Panc1 (cell line): ENCODE measurements at regions not wholly inside any gene's neighbourhood (a gene's known extent, or its start where the extent isn't known, plus 50 kb on each side); places are given as distances from the start of the nearest gene placed in this dataset.

Experiments used
- ATAC-seq: fragments of 200-7000 bp; cut with Tn5 transposase; 2 replicates; pipeline ENCODE4 v1.9.1; 2020; ENCODE audit warnings: mild to moderate bottlenecking, moderate library complexity
- BruUV-seq: library from RNA; stranded (reverse); fragments of 400-500 nt; replicated peaks from 2 replicates; lab custom pipeline; 2021; lab: Mats Ljungman, UMichigan
- CTCF ChIA-PET: fragments of 300-600 bp; sonication (Branson Sonifier 250); formaldehyde crosslinking; loops from one replicate; lab custom pipeline; 2022; ENCODE audit warnings: antibody characterized with exemption; lab: Charles Lee
- POLR2A ChIA-PET: fragments of 300-600 bp; sonication (Branson Sonifier 250); formaldehyde crosslinking; loops from one replicate; lab custom pipeline; 2022; ENCODE audit warnings: antibody characterized with exemption; lab: Charles Lee
- DNase-seq: peaks from one replicate; pipeline ENCODE4 v3.0.0-alpha.2; 2010; ENCODE audit warnings: low read depth, low spot score
- H3K27ac ChIP-seq: 2 replicates; pipeline ENCODE4 v1.5.1; 2011; ENCODE audit warnings: mild to moderate bottlenecking, low read length, inconsistent platforms
- H3K27me3 ChIP-seq: fragments of 200-500 bp; sonication (Bioruptor generic); 2 replicates; pipeline ENCODE4 v1.6.0; 2014; ENCODE audit warnings: low read length, inconsistent platforms; ENCODE audit not compliant: control insufficient read depth, insufficient read depth
- H3K36me3 ChIP-seq: fragments of 200-500 bp; sonication (Bioruptor generic); 2 replicates; pipeline ENCODE4 v1.5.1; 2014; ENCODE audit warnings: inconsistent platforms, mild to moderate bottlenecking, low read length, moderate library complexity; ENCODE audit not compliant: control insufficient read depth, insufficient read depth
- H3K4me1 ChIP-seq: 2 replicates; pipeline ENCODE4 v1.5.1; 2011; ENCODE audit warnings: inconsistent platforms, mild to moderate bottlenecking, low read length, moderate library complexity; ENCODE audit not compliant: control insufficient read depth, insufficient read depth
- H3K4me3 ChIP-seq, 2 experiments: 2 replicates each; pipeline ENCODE4 v1.5.1; 2011 to 2012; ENCODE audit warnings: low read depth in 2 of 2, low read length in 2 of 2, mild to moderate bottlenecking in 2 of 2, inconsistent platforms in 1 of 2, moderate library complexity in 1 of 2
- H3K9me3 ChIP-seq: fragments of 200-500 bp; sonication (Bioruptor generic); 2 replicates; pipeline ENCODE4 v1.5.1; 2014; ENCODE audit warnings: low read depth, mild to moderate bottlenecking, inconsistent platforms, low read length, moderate library complexity; ENCODE audit not compliant: control insufficient read depth, insufficient read depth
- POLR2AphosphoS5 ChIP-seq: IDR thresholded peaks from 2 replicates; pipeline ENCODE4 v1.6.1; 2012; ENCODE audit warnings: mild to moderate bottlenecking, low read depth, low read length, moderate library complexity
- REST ChIP-seq, 2 experiments: IDR thresholded peaks; 2 replicates each; pipeline ENCODE4 v1.6.1; 2011 to 2012; ENCODE audit warnings: low read depth in 2 of 2, control low read depth in 1 of 2, low read length in 1 of 2, mild to moderate bottlenecking in 1 of 2, moderate library complexity in 1 of 2; ENCODE audit not compliant: insufficient read depth in 1 of 2
- SIN3A ChIP-seq: IDR thresholded peaks from 2 replicates; pipeline ENCODE4 v1.6.1; 2012; ENCODE audit warnings: low read depth, mild to moderate bottlenecking, low read length, moderate library complexity, borderline replicate concordance; ENCODE audit not compliant: insufficient read depth
- TCF7L2 ChIP-seq: IDR thresholded peaks from 2 replicates; pipeline ENCODE4 v1.6.1; 2011; ENCODE audit warnings: mild to moderate bottlenecking, low read depth, low read length, inconsistent platforms
- in situ Hi-C: cut with HindIII; loops from 2 replicates; pipeline ENCODE4 v1.10.0; 2016; ENCODE audit warnings: low sequenced_read_pairs, low pct_unique_long_range_greater_than_20kb
- intact Hi-C: fragments of 100-400 bp; cut with micrococcal nuclease; formaldehyde crosslinking; loops from one replicate; pipeline ENCODE4 v1.10.0; 2022; ENCODE audit not compliant: unreplicated experiment
- TF ChIP-seq, protein P1 (sequence below): fragments of 450-650 bp; IDR thresholded peaks from 2 replicates; pipeline ENCODE4 v1.5.1; 2017; ENCODE audit warnings: mild to moderate bottlenecking

- TF ChIP-seq REST (IDR thresholded peaks at IDR 0.05; ENCODE audit: insufficient read depth in 1 of 2, low read depth in 2 of 2, low read length in 1 of 2): no peak
- TF ChIP-seq SIN3A: no peak
- TF ChIP-seq, protein P1, sequence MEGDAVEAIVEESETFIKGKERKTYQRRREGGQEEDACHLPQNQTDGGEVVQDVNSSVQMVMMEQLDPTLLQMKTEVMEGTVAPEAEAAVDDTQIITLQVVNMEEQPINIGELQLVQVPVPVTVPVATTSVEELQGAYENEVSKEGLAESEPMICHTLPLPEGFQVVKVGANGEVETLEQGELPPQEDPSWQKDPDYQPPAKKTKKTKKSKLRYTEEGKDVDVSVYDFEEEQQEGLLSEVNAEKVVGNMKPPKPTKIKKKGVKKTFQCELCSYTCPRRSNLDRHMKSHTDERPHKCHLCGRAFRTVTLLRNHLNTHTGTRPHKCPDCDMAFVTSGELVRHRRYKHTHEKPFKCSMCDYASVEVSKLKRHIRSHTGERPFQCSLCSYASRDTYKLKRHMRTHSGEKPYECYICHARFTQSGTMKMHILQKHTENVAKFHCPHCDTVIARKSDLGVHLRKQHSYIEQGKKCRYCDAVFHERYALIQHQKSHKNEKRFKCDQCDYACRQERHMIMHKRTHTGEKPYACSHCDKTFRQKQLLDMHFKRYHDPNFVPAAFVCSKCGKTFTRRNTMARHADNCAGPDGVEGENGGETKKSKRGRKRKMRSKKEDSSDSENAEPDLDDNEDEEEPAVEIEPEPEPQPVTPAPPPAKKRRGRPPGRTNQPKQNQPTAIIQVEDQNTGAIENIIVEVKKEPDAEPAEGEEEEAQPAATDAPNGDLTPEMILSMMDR: no peak
- TF ChIP-seq POLR2AphosphoS5: no peak
- TF ChIP-seq TCF7L2: no peak
- in situ Hi-C loops (no loop called here), intact Hi-C loops (no loop called here)
- Histone ChIP-seq H3K27ac (no peak overlapping the region), H3K4me1 (no peaks in the 10 kb centered on the region), H3K4me3 (no peak overlapping the region), H3K36me3 (no peaks in the 10 kb centered on the region), H3K9me3 (peaks cover 5% of the 10 kb centered on the region; the same call in 1 of the 2 replicates), H3K27me3 (no peaks in the 10 kb centered on the region)
- no TSS peak for BruUV-seq
- CTCF ChIA-PET: no interaction called here
- POLR2A ChIA-PET: no interaction called here
- ATAC-seq (no peak), DNase-seq (no peak)
Observed at GRCh38 chr2:126049461-126049860, 606.5 kb upstream of the GYPC start.

- no peak for ATAC-seq
- in situ Hi-C loops: no loop called here
Observed at GRCh38 chr2:126050991-126051736, 604.8 kb upstream of the GYPC start.

More at GRCh38 chr2:126050991-126051736, 604.8 kb upstream of the GYPC start:
- intact Hi-C loops: no loop called here
- Histone ChIP-seq H3K36me3 (no peaks in the 10 kb centered on the region), H3K4me1 (no peaks in the 10 kb centered on the region), H3K27ac (no peak overlapping the region), H3K9me3 (peaks cover 5% of the 10 kb centered on the region; the same call in 1 of the 2 replicates), H3K27me3 (no peaks in the 10 kb centered on the region), H3K4me3 (no peak overlapping the region)
- ChIA-PET CTCF (no interaction called here), POLR2A (no interaction called here)
- no peak for DNase-seq
- TF ChIP-seq TCF7L2: no peak
- no peak for TF ChIP-seq REST (IDR thresholded peaks at IDR 0.05; ENCODE audit: insufficient read depth in 1 of 2, low read depth in 2 of 2, low read length in 1 of 2)
- TF ChIP-seq, protein P1: no peak
- no peak for TF ChIP-seq SIN3A
- TF ChIP-seq POLR2AphosphoS5: no peak
- BruUV-seq: no TSS peak
